ENCODE measurements at regions not wholly inside any gene's neighbourhood (a gene's known extent, or its start where the extent isn't known, plus 50 kb on each side); places are given as distances from the start of the nearest gene placed in this dataset.

- H3K79me2 ChIP-seq (ENCODE audit: low read length): no peaks in the 10 kb centered on the region
- peaks cover 4% of the 10 kb centered on the region for H3K4me1 ChIP-seq (ENCODE audit: low read length)
- TF ChIP-seq EZH2 (optimal IDR thresholded peaks at IDR 0.05; ENCODE audit: low read depth, low read length): no peak
- TF ChIP-seq EZH2phosphoT487 (IDR thresholded peaks at IDR 0.05; ENCODE audit: low read length): no peak
- TF ChIP-seq CTCF (IDR thresholded peaks at IDR 0.05; ENCODE audit: low read length): no peak
- H3K9me3 ChIP-seq (replicated peaks; ENCODE audit: insufficient read depth, low read length): no peaks in the 10 kb centered on the region
- no peaks in the 10 kb centered on the region for H3F3A ChIP-seq (ENCODE audit: insufficient read depth, low read length)
- peaks cover 83% of the 10 kb centered on the region for H3K27me3 ChIP-seq (replicated peaks; ENCODE audit: insufficient read depth, low read length)
- H4K20me1 ChIP-seq (ENCODE audit: insufficient read depth, low read length): no peaks in the 10 kb centered on the region
- no peaks in the 10 kb centered on the region for H3K9me2 ChIP-seq (replicated peaks; ENCODE audit: insufficient read depth, low read length)
- no peak overlapping the region for H3K4me3 ChIP-seq (ENCODE audit: low read length)
- no peak overlapping the region for H2AFZ ChIP-seq (ENCODE audit: low read length)
- no peak for DNase-seq
- no peak overlapping the region for H3K4me2 ChIP-seq (ENCODE audit: low read depth, low read length)
- H3K9ac ChIP-seq (ENCODE audit: low read length): no peak overlapping the region
- H3K27ac ChIP-seq (ENCODE audit: low read length): no peak overlapping the region
- no peaks in the 10 kb centered on the region for H3K36me3 ChIP-seq (replicated peaks; ENCODE audit: insufficient read depth, low read length)
These were observed 68.5 kb upstream of the RPL38 start for GRCh38 chr17:74134991-74135390.

GRCh38 chr17:74135391-74136167 is 67.9 kb upstream of the RPL38 start:
- Histone ChIP-seq H3K9me2 (replicated peaks; ENCODE audit: insufficient read depth, low read length) (no peaks in the 10 kb centered on the region), H3K4me1 (ENCODE audit: low read length) (peaks cover 4% of the 10 kb centered on the region), H4K20me1 (ENCODE audit: insufficient read depth, low read length) (no peaks in the 10 kb centered on the region), H2AFZ (ENCODE audit: low read length) (no peak overlapping the region), H3K4me2 (ENCODE audit: low read depth, low read length) (no peak overlapping the region), H3K27me3 (replicated peaks; ENCODE audit: insufficient read depth, low read length) (peaks cover 77% of the 10 kb centered on the region), H3K27ac (ENCODE audit: low read length) (no peak overlapping the region), H3K9ac (ENCODE audit: low read length) (no peak overlapping the region), H3F3A (ENCODE audit: insufficient read depth, low read length) (no peaks in the 10 kb centered on the region), H3K4me3 (ENCODE audit: low read length) (no peak overlapping the region), H3K9me3 (replicated peaks; ENCODE audit: insufficient read depth, low read length) (no peaks in the 10 kb centered on the region), H3K79me2 (ENCODE audit: low read length) (no peaks in the 10 kb centered on the region), H3K36me3 (replicated peaks; ENCODE audit: insufficient read depth, low read length) (no peaks in the 10 kb centered on the region)
- TF ChIP-seq EZH2phosphoT487 (IDR thresholded peaks at IDR 0.05; ENCODE audit: low read length): no peak
- no peak for TF ChIP-seq CTCF (IDR thresholded peaks at IDR 0.05; ENCODE audit: low read length)
- no peak for TF ChIP-seq EZH2 (optimal IDR thresholded peaks at IDR 0.05; ENCODE audit: low read depth, low read length)
- no peak for DNase-seq

- H3K79me2 ChIP-seq (ENCODE audit: low read length): no peaks in the 10 kb centered on the region
- no peaks in the 10 kb centered on the region for H3K9me2 ChIP-seq (replicated peaks; ENCODE audit: insufficient read depth, low read length)
- no peak for DNase-seq
- H3K4me1 ChIP-seq (ENCODE audit: low read length): no peaks in the 10 kb centered on the region
- no peak overlapping the region for H3K9ac ChIP-seq (ENCODE audit: low read length)
- H3K9me3 ChIP-seq (replicated peaks; ENCODE audit: insufficient read depth, low read length): no peaks in the 10 kb centered on the region
- H3K4me3 ChIP-seq (ENCODE audit: low read length): no peak overlapping the region
- no peak overlapping the region for H3K27ac ChIP-seq (ENCODE audit: low read length)
- H3K36me3 ChIP-seq (replicated peaks; ENCODE audit: insufficient read depth, low read length): no peaks in the 10 kb centered on the region
- no peak overlapping the region for H2AFZ ChIP-seq (ENCODE audit: low read length)
- no peak overlapping the region for H3K4me2 ChIP-seq (ENCODE audit: low read depth, low read length)
- no peaks in the 10 kb centered on the region for H4K20me1 ChIP-seq (ENCODE audit: insufficient read depth, low read length)
- TF ChIP-seq EZH2phosphoT487 (IDR thresholded peaks at IDR 0.05; ENCODE audit: low read length) (no peak), EZH2 (optimal IDR thresholded peaks at IDR 0.05; ENCODE audit: low read depth, low read length) (no peak), CTCF (IDR thresholded peaks at IDR 0.05; ENCODE audit: low read length) (no peak)
- H3K27me3 ChIP-seq (replicated peaks; ENCODE audit: insufficient read depth, low read length): peaks cover 77% of the 10 kb centered on the region
- no peaks in the 10 kb centered on the region for H3F3A ChIP-seq (ENCODE audit: insufficient read depth, low read length)
These were observed 66.1 kb upstream of the RPL38 start for GRCh38 chr17:74137416-74137815.

Data from MM.1S (cell line).